Activated B cell treated with CpG ODN at 0.5 μM for 24 hours (primary cell): ENCODE measurements at regions not wholly inside any gene's neighbourhood (a gene's known extent, or its start where the extent isn't known, plus 50 kb on each side); places are given as distances from the start of the nearest gene placed in this dataset.
"Not testable (repeated sequence)": the region's sequence is repeated elsewhere in the genome, so short reads cannot be mapped to it uniquely, and the experiment has no call there.

Experiments
- ATAC-seq: fragments of 200-7000 bp; cut with Tn5 transposase; one replicate; pipeline ENCODE4 v1.10.0; 2021; ENCODE audit warnings: low read depth, mild to moderate bottlenecking, moderate library complexity
- CTCF ChIA-PET: fragments of 350-600 bp; sonication (Branson Sonifier 250); formaldehyde crosslinking; loops from one replicate; lab custom pipeline; 2021; ENCODE audit warnings: antibody characterized with exemption; lab: Charles Lee
- POLR2A ChIA-PET: fragments of 350-600 bp; sonication (Branson Sonifier 250); formaldehyde crosslinking; loops from one replicate; lab custom pipeline; 2021; ENCODE audit warnings: antibody characterized with exemption; lab: Charles Lee
- DNase-seq: peaks from one replicate; pipeline ENCODE4 v3.0.0; 2022
- H3K27ac Mint-ChIP-seq: one replicate; pipeline ENCODE4 v1.8.0; 2020; ENCODE audit warnings: mixed read lengths
- H3K27me3 Mint-ChIP-seq: one replicate; pipeline ENCODE4 v1.8.0; 2021; ENCODE audit warnings: mixed read lengths
- H3K36me3 Mint-ChIP-seq: one replicate; pipeline ENCODE4 v1.8.0; 2021; ENCODE audit warnings: low read depth, mixed read lengths
- H3K4me1 Mint-ChIP-seq: one replicate; pipeline ENCODE4 v1.8.0; 2021; ENCODE audit warnings: mixed read lengths
- H3K4me3 Mint-ChIP-seq: one replicate; pipeline ENCODE4 v1.8.0; 2020; ENCODE audit warnings: mild to moderate bottlenecking, mixed read lengths
- H3K9me3 Mint-ChIP-seq: one replicate; pipeline ENCODE4 v1.8.0; 2020; ENCODE audit warnings: mixed read lengths
- intact Hi-C: fragments of 100-400 bp; cut with micrococcal nuclease; formaldehyde crosslinking; loops from one replicate; pipeline ENCODE4 v1.15.1; 2024
- TF ChIP-seq, protein P1 (sequence below): fragments of 200-600 bp; IDR thresholded peaks from one replicate; pipeline ENCODE4 v1.8.0; 2022; ENCODE audit warnings: antibody characterized with exemption, mild to moderate bottlenecking

DNA sequence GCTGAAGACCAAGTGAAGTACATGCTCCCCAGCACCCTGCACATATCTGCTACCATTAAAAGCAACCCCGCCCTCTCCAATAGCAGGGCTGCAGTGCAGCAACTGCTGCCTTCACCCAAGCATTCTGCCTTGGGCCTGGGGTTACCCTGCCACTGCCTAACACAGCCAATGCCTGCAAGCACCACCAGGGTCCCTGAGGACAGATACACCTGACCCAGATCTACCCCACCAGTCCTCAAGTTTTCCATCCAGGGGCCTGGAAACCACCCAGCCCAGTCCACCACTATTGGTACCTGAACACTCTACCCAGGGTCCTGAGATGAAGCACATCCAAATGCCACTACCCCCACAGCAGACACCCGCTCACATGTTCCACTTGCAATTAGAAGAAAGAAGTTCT is 181.1 kb upstream of the RBBP8 start:
- Mint-ChIP-seq H3K4me3 (no peak overlapping the region), H3K9me3 (peaks cover 3% of the 10 kb centered on the region), H3K27me3 (peaks cover 13% of the 10 kb centered on the region), H3K27ac (no peak overlapping the region), H3K4me1 (no peaks in the 10 kb centered on the region), H3K36me3 (no peaks in the 10 kb centered on the region)
- CTCF ChIA-PET, result no interaction called here
- TF ChIP-seq, protein P1, sequence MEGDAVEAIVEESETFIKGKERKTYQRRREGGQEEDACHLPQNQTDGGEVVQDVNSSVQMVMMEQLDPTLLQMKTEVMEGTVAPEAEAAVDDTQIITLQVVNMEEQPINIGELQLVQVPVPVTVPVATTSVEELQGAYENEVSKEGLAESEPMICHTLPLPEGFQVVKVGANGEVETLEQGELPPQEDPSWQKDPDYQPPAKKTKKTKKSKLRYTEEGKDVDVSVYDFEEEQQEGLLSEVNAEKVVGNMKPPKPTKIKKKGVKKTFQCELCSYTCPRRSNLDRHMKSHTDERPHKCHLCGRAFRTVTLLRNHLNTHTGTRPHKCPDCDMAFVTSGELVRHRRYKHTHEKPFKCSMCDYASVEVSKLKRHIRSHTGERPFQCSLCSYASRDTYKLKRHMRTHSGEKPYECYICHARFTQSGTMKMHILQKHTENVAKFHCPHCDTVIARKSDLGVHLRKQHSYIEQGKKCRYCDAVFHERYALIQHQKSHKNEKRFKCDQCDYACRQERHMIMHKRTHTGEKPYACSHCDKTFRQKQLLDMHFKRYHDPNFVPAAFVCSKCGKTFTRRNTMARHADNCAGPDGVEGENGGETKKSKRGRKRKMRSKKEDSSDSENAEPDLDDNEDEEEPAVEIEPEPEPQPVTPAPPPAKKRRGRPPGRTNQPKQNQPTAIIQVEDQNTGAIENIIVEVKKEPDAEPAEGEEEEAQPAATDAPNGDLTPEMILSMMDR, result no peak
- ATAC-seq (no peak), DNase-seq (no peak)
- intact Hi-C loops, result no loop called here
- POLR2A ChIA-PET, result no interaction called here

DNA sequence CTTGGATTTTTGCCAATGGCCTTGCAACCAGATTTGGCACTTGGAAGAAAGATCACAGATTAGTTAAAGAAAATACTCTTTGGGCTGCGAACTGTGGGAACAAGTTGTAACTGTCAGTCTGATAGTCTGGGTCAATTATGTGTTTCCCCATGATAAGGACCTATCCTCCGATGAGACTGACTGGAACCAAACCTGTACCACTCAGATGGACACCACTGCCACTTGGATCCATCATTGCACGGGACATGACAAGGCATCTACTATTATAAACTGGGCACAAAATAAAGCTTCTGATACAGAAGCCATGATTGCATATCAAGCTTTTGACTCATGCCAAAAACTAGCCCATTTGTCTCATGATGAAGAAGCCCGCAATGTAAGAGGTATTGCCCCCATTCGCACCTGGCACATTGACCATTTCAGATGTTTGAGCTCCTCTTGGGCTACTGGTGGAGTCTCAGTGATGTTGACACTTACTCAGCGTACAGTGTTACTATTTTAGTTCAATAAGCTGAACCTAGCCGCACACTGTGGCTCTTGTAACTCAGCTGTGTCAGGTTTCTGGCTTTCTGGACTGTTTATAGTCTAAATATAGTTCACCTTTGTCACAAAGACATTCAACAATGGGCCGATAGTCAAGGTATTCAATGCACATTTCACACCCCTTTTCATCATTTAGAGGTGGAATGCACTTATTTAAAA is 179.8 kb upstream of the RBBP8 start:
- intact Hi-C loops, result no loop called here
- no peak overlapping the region for H3K27ac Mint-ChIP-seq

DNA sequence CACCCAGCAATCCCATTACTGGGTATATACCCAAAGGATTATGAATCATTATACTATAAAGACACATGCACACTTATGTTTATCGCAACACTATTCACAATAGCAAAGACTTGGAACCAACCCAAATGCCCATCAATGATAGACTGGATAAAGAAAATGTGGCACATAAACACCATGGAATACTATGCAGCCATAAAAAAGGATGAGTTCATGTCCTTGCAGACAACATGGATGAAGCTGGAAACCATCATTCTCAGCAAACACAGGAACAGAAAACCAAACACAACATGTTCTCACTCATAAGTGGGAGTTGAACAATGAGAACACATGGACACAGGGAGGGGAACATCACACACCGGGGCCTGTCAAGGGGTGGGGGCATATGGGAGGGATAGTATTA is 169.1 kb upstream of the RBBP8 start:
- POLR2A ChIA-PET, ATAC-seq, CTCF ChIA-PET, H3K4me3 Mint-ChIP-seq, H3K9me3 Mint-ChIP-seq, H3K27ac Mint-ChIP-seq, H3K27me3 Mint-ChIP-seq, DNase-seq, H3K36me3 Mint-ChIP-seq, H3K4me1 Mint-ChIP-seq: not testable (repeated sequence)
- intact Hi-C loops, result loop anchor here (2.0 kb wide), 1 partner anchor 21 kb away; no protein-coding TSS in a partner anchor

More for the DNA sequence above, 179.8 kb upstream of the RBBP8 start:
- no peaks in the 10 kb centered on the region for H3K36me3 Mint-ChIP-seq
- peaks cover 2% of the 10 kb centered on the region for H3K9me3 Mint-ChIP-seq
- H3K4me3 Mint-ChIP-seq, result no peak overlapping the region
- H3K4me1 Mint-ChIP-seq, result no peaks in the 10 kb centered on the region
- DNase-seq (no peak), ATAC-seq (no peak)
- TF ChIP-seq, protein P1, result no peak
- ChIA-PET CTCF (no interaction called here), POLR2A (no interaction called here)
- H3K27me3 Mint-ChIP-seq, result peaks cover 10% of the 10 kb centered on the region

DNA sequence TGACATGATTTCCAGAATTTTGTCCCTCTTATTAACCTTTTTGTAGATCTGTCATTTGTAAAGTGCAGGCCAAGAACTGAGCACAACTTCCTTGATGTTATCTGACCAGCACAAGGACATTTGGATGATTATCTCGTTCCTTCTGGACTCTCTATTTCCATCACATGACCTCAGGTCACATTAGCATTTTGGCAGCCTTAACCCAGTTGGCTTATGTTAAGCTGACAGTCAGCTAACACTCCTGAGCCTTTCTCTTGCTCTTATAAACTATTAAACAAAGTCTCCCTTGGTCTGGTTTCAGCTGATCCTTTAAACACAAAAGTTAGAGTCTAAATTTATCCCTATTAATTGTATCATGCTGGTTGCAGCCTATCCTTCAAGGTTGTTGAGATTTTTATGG is 167.2 kb upstream of the RBBP8 start:
- no peak overlapping the region for H3K27ac Mint-ChIP-seq
- DNase-seq (no peak), ATAC-seq (no peak)
- H3K36me3 Mint-ChIP-seq, result no peaks in the 10 kb centered on the region
- H3K9me3 Mint-ChIP-seq, result peaks cover 9% of the 10 kb centered on the region
- ChIA-PET POLR2A (no interaction called here), CTCF (no interaction called here)
- TF ChIP-seq, protein P1, result no peak
- H3K4me3 Mint-ChIP-seq, result no peak overlapping the region
- peaks cover 7% of the 10 kb centered on the region for H3K27me3 Mint-ChIP-seq
- intact Hi-C loops, result loop anchor here (2.0 kb wide), 1 partner anchor 19 kb away; no protein-coding TSS in a partner anchor
- H3K4me1 Mint-ChIP-seq, result no peaks in the 10 kb centered on the region

DNA sequence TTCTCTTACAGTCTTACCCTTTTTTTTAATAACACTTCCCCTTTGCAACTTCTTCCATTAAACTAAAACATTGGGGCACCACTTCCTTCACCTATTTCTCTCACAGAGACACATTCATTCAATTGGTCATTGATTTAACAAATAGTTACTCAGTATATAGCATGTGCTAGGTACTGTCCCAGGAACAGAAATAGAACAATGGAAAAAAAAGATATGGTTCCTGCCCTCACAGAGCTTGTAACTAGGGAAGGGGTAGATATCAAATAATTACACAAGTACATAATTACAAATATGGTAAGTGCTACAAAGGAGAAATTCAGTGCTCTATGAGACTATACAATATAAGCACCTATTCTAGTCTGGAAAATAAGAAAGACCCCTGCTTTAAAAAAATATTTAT is 165.5 kb upstream of the RBBP8 start:
- CTCF ChIA-PET, result no interaction called here
- TF ChIP-seq, protein P1, result no peak
- Mint-ChIP-seq H3K27me3 (peaks cover 7% of the 10 kb centered on the region), H3K9me3 (peaks cover 5% of the 10 kb centered on the region), H3K4me3 (no peak overlapping the region), H3K36me3 (no peaks in the 10 kb centered on the region), H3K4me1 (no peaks in the 10 kb centered on the region), H3K27ac (no peak overlapping the region)
- ATAC-seq (no peak), DNase-seq (no peak)
- intact Hi-C loops, result no loop called here
- POLR2A ChIA-PET, result no interaction called here
